ENCODE measurements at regions not wholly inside any gene's neighbourhood (a gene's known extent, or its start where the extent isn't known, plus 50 kb on each side); places are given as distances from the start of the nearest gene placed in this dataset.

DNA sequence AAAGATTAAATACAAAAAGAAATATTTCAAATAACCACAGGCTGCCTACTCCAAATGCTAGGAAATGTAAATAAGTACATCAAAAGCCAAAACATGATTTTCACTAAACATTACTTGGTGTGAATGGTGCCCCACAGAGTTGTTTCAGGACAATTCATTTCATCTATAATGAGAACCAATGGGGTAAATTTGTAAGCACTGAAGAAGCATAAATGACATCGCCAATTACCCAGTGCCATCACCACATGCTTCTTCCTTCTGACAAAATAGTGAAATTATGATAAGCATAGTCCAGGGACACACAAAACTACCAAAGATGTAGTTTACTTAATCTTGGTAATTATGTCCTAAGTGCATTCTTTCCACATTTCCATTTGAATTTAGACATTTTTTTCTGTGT, 510.4 kb upstream of the TYRP1 start:
- DNase-seq: no peak

DNA sequence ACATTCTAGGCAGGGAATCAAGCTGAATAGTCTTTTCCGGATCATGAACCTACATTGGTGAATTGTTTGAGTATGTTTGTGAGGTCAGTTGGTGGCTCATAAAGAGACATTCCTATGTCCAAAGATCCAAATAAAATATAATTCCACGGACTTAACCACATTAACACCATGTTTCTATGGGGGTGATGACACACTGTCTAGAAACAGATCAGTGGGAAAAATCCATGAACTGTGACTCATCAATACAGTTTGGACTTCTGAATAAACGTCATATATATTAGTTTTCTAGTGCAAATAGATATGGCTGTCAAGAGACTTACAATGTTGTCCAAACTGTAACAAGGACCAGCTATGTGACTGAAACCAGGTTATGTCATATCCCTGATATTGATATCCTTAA, 509.9 kb upstream of the TYRP1 start:
- DNase-seq: no peak

DNA sequence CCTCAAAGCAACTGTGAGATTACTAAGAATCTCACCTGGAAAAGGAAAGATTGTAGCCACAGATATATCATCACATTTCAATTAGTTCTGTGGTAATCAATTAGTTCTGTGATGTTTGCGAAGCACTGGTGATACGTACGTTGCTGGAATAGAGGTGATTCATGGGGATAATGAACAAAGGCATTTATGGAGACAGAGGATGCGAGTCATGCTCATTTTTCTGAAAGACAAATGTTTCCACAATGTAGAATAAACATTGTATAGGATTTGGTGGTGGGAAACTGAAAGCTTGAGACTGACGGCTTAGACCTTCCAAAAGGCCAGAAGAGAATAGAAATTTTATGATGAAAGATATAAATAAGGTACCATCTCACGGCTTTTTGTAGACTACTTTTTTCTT, 507.3 kb upstream of the TYRP1 start:
- no peak for DNase-seq

DNA sequence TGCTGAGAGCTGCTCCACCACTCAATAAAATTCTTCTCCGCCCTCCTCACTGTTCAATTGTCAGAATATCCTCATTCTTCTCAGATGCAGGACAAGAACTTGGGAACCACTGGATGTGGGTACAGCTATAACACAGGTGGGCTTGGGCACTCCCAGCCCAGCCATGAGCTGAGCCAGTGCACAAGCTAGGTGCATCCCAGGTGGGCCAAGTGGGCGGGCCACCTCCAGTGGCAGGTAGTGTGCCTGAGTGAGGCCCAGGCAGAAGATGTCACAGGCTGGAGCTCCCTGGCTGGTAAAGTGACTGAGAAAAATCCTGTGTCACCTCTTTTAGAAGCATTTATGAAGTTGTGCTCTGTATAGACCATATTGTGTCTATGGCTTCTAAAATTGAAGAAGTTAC, 501.6 kb upstream of the TYRP1 start:
- DNase-seq: no peak

DNA sequence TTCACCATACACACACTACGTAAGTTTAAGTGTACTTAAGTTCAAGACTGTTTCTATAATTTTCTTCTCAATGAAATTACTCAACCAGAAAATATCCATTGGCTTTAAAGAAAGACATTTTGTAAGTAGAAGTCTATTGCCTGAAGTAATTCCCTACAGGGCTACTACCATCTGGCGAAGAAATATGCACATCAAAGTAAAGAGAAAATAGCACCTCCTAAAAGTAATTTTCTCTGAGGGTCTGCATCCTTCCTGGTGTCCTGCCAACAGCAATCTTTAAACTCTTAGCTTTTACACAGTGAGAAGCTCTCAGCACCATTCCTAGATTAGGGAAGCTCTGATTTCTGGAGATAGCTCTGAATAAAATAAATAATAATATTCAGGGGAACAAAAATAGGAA, 498.5 kb upstream of the TYRP1 start:
- DNase-seq: no peak

DNA sequence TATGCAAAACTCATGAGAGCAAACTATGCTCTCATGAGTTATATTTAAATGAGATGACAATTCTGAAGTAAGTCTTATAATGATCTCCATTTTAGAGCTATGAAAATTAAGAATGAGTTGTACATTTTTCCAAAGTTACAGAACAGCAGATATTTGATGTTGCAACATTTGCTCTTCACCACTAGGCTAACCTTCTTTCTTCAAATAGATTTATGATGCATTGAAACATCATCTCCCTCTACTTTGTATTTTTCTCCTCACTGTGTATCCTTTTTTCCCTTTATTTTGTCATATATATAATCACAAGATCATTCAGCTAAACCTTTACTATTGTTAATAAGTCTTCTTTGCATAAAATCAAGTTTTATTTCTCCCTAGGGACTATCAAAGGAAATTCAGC, 497.7 kb upstream of the TYRP1 start:
- no peak for DNase-seq

DNA sequence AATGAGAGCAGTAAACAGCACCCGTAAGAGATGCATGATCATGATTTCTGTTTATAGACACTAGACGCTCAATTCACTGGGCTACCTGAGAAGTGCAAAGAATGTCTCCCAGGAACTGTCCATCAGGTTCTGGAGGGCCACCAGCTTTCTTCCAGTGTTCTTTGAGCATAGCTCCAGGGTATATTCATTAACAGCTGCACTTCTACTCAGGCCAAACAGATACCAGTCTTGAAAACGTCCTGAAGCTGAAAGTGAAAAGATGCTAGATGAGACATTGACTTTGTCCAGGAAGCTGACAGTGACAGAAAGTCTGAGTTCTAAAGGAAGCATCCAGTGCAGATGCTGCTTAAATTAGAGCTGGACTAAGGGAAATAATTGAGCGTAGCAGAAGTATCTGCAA, 488.7 kb upstream of the TYRP1 start:
- no peak for DNase-seq

DNA sequence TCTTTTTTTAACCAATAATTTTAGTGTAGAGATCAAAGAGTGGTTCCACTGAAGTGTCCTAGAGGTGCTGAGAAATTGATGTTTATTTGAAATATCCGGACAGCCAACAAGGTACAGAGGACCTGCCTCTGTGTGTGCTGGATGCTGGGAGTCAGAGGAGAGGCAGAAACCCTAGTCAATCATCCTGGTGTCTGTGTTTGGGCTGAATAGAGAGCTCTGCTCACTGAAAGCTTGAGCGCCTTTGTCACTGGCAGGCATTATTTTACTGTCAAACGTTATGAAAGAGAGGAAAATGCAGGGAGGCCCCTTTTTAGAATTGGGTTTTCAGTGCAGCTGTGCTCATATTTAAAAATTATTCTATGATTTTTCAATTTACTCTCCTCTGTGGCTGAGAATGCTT, 480.3 kb upstream of the TYRP1 start:
- DNase-seq: no peak

DNA sequence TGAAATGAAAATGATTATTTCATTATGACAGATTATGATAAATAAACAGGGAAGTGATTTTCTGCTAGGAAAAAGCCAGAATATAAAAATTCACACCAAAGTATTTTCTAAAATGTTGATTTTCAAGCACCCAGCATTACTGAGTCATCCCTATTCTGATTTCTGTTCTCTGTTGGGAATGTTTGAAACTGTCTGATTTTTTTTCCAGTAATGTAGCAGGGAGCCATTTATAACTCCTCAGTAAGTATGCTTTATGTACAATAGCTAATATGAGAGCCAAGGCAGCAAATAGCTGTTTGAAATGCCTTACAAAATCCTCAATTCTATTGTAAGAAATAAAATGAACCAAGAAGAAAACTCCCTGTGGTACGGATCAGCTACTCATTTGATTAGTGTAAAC, 471.7 kb upstream of the TYRP1 start:
- DNase-seq: no peak

DNA sequence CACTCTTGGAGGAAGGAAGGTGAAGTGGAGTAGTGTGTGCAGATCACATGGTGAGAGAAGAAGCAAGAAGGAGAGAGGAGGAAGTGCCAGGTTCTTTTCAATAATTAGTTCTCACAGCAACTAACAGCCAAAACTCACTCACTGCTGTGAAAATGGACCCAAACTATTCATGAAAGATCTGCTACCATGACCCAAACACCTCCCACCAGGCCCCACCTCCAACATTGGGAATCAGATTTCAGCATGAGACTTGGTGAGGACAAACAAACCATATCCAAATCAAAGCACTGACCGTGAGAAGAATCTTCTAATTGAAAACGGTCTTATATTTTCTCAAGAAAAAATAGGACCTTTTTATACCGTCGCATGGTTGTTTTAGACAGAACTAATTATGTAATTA, 468.7 kb upstream of the TYRP1 start:
- DNase-seq: no peak

DNA sequence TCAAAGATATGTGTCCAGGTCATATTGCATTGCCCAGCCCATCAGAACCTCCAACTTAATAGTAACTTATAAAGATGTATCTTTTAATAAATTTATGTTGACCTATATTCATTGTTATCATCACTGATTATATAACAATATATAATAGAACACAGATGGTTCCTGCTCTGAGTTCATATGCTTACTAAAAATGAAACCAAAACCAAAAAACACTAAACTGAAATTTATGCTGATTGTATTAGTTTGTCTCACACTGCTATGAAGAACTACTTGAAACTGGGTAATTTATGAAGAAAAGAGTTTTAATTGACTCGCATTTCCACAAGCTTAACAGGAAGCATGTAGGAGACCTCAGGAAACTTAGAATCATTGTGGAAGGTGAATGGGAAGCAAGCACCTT, 462.5 kb upstream of the TYRP1 start:
- no peak for DNase-seq

DNA sequence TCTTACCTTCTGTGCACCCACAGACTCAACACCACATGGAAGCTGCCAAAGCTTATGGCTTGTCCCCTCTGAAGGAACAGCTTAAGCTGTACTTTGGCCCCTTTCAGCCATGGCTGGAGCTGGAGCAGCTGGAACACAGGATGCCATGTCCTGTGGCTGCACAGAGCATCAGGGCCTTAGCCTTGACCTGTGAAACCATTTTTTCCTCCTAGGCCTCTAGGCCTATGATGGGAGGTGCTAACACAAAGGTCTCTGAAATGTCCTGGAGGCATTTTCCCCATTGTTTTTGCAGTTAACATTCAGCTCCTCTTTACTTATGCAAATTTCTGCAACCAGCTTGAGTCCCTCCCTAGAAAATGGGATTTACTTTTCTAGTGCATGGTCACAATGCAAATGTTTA, 461.4 kb upstream of the TYRP1 start:
- DNase-seq: no peak

DNA sequence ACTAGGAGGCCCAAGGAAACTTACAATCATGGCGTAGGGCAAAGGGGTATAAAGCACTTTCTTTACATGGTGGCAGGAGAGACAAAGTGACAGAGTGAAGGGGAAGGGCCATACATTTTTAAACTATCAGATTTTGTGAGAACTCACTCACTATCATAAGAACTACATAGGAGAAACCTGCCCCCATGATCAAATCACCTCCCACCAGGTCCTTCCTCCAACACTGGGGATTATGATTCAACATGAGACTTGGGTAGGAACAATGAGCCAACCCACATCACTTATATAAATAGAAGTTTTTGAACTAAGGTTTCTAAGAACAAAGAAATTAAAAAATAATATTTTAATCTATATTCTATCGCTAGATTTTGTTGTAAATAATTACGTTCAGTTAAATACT, 460.3 kb upstream of the TYRP1 start:
- DNase-seq: no peak

DNA sequence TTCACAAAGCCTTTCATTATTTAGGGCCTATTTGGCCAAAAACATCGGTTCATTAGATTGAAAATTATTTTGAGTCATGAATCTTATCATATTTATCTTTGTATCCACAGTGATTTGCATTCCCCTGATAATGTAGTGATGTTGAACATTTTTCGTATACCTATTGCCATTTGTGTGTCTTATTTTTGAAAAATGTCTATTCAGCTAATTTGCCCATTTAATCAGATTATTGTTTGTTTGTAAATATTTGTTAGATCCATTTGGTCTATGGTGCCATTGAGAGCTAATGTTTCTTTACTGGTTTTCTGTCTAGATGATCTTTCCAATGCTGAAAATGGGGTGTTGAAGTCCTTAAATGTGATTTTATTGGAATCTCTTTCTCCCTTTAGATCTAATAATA, 439.2 kb upstream of the TYRP1 start:
- no peak for DNase-seq

DNA sequence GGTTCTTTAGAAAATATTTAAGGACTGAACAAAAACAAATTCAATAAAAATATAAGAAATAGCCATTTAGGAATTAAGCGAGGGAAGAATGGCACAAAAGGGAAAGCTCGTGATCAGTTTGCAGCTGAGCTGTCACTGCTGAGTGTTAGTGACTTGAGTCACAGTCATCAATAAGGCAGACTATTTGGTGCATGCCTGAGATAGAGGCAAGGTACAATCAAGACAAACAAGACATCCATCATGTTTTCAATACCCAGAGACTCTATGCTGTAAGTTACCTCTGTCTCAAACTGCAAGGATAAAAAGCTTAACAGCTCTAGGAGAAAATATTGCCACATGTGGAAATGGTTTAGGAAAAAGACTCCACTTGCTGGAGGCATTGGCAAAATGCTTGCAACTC, 426.4 kb upstream of the TYRP1 start:
- DNase-seq: no peak

DNA sequence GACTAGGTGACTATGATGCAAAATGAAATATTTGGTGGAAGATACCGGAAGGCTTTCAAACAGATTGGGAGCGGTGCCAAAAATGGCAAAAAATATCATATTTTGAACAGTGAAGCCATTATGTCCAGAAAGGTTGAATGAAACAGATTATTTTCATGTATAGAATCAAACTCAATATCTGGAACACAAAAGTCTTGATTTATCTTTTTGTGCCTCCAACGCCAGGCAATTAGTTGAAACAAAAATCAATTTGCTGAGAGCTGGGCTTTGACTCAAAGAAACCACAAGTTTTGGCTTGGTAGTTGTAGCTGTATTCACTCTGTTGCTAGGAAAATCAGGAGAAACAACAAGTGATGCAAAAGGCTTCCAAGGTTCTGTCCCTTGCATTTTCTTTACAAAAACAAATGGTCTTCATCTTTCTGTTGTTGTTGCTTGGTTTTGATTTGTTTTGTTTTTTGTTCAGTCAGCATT, 421.7 kb upstream of the TYRP1 start:
- no peak for DNase-seq

DNA sequence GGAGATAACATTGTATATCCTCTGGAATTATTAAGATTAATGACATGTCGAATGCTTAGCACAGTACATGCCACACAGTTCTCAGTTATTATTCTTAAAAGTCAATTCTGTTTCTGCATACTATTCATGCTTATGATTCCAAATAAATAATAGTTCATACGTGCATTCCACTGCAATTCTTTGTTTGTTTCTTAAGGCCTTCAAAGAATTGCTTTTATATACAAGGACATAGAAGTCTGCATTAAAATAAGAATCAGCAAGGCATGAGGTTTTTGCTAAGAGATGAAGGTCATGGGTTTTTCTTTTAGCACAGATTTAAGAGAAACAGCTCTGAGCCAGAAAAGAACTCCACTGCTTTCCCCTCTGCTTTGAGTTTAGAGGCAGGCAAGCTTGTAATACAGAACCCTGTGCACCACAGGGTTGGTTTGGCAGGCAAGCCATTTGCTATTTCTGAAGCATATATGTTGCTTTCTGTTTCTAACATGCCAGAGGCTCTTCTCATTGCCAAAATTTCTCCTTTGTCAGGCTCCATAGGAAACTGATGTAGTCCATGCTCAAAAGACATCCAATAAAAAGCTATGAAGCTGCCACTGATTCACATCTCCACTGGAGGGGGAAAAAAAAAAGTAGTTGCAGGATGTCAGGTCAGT, 420.6 kb upstream of the TYRP1 start:
- DNase-seq: no peak

DNA sequence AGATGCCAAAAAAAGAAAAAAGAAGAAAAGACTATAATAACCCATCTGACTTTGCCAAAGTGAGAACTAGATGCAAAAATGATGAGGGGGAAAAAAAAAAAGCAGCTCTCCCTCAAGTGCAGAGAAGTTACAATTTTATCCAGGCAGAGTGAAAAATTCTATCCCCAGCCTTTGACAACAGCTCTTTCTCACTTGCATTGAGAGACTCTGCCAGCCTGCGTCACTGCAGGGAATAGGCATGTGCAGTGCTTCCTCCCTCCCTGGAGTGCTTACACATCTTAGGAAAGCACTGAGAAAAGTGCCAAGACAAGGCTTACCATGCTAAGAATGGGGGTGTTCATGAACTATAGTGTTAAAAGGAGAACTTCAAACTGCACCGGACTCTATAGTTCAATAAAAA, 418.6 kb upstream of the TYRP1 start:
- no peak for DNase-seq

DNA sequence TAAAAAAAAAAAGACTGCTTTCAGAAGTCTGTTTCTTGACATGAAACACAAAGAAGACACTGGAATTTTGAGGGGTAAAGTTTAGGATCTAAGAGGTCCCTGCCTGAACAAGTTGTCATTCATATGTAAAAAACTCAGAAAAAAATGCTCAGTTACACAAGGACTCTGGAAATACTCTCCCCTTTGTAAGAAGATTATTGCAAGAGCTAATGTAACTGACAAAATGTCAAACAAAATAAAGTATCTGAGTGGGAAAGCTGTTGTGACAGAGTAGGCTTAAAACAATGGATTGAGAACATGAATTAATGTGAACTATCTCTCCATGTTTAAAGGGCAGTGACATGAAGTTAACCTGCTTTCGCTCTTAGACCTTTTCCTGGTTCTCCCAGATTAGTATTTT, 416.7 kb upstream of the TYRP1 start:
- DNase-seq: no peak

DNA sequence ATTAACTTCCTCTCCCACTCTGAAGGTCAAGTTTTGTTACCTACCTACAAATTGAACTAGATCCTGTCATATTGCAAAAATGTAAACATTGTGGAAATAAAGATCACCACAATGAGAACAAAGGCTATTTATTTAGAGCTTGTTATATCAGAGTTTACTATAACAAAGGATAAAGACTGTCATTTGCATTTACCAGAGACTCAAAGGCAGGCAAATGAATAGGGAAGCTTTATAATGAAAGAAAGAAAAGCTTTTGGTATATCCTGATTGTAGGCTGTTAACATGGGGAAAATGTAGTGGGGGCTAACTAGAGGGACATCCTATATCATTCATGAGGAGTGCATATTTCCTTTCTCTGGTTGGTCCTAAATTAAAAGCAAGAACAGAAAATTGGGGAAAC, 403.5 kb upstream of the TYRP1 start:
- DNase-seq: no peak

DNA sequence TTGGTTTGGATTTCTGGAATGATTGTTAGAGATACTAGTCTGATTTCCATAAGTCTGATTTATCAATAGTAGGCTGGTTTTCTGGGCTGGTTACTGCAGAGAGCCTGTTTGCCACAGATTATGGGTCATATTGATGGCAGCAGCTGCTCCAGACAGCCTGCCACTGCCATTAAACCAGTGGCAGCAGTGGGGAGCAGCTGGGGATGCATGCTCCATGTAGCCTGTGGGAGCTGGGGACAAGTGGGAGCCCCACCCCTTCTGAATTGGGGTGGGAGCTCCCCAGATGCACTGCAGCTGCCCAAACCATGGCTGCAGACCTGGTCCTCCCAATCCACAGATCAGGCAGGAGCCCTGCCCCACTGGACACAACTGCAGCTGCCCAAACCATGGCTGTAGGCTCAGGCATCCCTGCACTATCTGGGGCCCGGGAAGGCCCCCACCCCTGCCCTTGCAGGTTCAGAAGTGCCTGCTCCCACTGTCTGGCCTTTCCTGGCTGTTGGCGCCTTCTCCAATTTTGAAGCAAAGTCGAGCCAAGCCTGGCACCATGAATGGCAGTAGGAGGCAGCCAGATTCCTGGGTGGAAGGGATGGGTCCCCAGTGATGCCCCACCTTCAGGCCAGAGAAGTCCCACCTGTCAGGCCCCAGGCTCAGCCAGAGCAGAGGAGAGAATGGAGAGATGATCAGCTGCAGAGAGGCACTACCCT, 402.9 kb upstream of the TYRP1 start:
- no peak for DNase-seq

DNA sequence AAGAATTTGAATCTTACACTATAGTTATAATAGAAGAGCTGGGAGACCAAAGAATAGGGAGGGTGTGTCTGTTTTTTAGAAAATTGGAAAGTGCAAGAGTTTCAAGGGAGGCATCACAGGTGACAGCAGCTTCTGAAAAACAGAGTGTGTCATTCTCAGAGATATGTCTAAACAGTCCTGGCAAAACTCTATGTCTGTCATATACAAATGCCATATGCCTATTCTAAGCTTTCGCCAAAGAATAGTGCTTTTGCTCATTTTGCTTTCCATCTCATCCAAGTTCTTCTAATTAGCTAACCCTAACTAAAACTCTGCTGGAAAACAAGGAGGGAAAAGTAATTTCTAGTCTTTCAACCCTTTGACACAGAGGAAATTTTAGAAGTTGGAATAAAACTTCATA, 388.0 kb upstream of the TYRP1 start:
- DNase-seq: no peak

DNA sequence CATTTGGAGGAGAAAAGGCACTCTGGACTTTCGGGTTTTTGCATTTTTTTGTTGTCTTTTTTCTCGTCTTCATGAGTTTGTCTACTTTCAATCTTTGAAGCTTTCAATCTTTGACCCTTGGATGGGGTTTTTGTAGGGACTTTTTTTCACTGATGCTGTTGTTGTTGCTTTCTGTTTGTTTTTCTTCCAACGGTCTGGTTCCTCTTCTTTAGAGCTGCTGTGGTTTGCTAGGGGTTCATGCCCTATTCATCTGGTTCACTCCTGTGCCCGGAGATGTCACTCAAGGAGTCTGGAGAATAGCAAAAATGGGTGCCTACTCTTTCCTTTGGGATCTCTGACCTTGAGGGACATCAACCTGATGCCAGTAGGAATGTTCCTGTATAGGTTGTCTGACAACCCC, 378.6 kb upstream of the TYRP1 start:
- no peak for DNase-seq

DNA sequence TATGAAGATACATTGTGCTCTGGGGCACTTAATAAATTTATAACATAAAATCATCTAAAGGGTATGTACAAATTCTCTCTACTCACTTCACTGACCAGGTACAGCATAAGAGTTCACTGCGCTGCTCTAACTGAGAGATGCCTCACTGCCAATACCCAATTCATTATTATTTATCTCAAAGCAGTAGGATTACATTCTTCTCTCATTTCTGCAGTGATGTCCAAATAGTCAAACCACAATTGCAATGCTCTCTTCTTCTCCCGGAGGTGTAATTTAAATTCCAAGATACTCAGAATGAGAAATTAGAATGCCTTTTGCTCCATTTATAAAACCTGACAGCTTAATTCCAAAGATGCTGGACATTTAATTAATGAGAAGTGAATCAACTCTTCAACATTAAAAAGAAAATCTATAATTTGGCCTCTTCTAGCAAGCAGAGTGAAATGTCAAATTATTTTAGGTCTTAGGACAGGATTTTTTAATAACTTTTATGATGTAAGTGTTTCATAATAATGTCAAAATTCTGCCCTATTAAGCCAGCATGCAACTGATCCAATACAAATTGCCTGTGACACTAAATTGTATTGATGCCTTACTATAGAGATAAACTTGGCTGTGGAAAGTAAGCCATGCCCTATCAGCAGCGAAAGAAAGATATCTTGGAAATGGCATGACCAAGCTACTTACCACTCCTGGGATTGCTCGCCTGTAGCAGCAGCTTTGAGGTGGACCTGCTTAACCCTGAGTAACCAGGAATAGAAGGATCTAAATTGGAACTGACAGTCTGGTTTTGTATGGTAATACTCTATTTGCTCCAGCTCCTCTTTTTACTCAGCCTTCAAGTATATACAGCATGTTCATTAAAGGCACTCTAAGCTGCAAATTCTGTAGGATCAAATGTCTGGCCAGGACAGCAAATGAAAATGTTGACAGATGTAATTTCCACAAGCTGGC, 374.2 kb upstream of the TYRP1 start:
- no peak for DNase-seq
